NT2/D1 (cell line): ENCODE measurements at regions not wholly inside any gene's neighbourhood (a gene's known extent, or its start where the extent isn't known, plus 50 kb on each side); places are given as distances from the start of the nearest gene placed in this dataset.

ENCODE experiments used
- DNase-seq: peaks from one replicate; pipeline ENCODE4 v3.0.0-alpha.2; 2011; ENCODE audit warnings: low read depth, low spot score
- H3K27me3 ChIP-seq: 2 replicates; pipeline ENCODE4 v1.6.0; 2011; ENCODE audit warnings: mild to moderate bottlenecking; ENCODE audit not compliant: insufficient read length, insufficient read depth
- H3K36me3 ChIP-seq: 2 replicates; pipeline ENCODE4 v1.6.1; 2011; ENCODE audit warnings: mild to moderate bottlenecking, low read length, mixed read lengths; ENCODE audit not compliant: insufficient read depth, insufficient read length
- H3K4me1 ChIP-seq: 2 replicates; pipeline ENCODE4 v1.5.1; 2011; ENCODE audit not compliant: insufficient read depth, insufficient read length
- H3K4me3 ChIP-seq: 2 replicates; pipeline ENCODE4 v1.5.1; 2011; ENCODE audit warnings: low read depth; ENCODE audit not compliant: insufficient read length
- H3K9ac ChIP-seq: 2 replicates; pipeline ENCODE4 v1.6.0; 2011; ENCODE audit warnings: low read depth; ENCODE audit not compliant: insufficient read length
- H3K9me3 ChIP-seq: 2 replicates; pipeline ENCODE4 v1.5.1; 2011; ENCODE audit warnings: mild to moderate bottlenecking, low read length; ENCODE audit not compliant: insufficient read depth
- SUZ12 ChIP-seq: IDR thresholded peaks from 2 replicates; pipeline ENCODE4 v1.6.1; 2011; ENCODE audit not compliant: insufficient read length, insufficient read depth; ENCODE audit errors: extremely low read depth
- YY1 ChIP-seq: IDR thresholded peaks from 2 replicates; pipeline ENCODE4 v1.6.1; 2011; ENCODE audit not compliant: insufficient read length, insufficient read depth
- ZNF274 ChIP-seq: IDR thresholded peaks from 2 replicates; pipeline ENCODE4 v1.6.1; 2011; ENCODE audit warnings: mild to moderate bottlenecking, low read depth, low read length

GRCh38 chr2:71877636-71878035 lies 270.0 kb downstream of the CYP26B1 start:
- H3K4me1 ChIP-seq: peaks cover 2% of the 10 kb centered on the region
- H3K4me3 ChIP-seq: no peak overlapping the region
- DNase-seq: no peak
- H3K27me3 ChIP-seq: no peaks in the 10 kb centered on the region
- no peak overlapping the region for H3K9ac ChIP-seq
- H3K36me3 ChIP-seq: no peaks in the 10 kb centered on the region
- H3K9me3 ChIP-seq: no peaks in the 10 kb centered on the region
- TF ChIP-seq YY1 (no peak), ZNF274 (no peak), SUZ12 (no peak)

GRCh38 chr2:71876542-71877451 lies 270.9 kb downstream of the CYP26B1 start:
- peaks cover 2% of the 10 kb centered on the region for H3K4me1 ChIP-seq
- DNase-seq: no peak
- no peaks in the 10 kb centered on the region for H3K36me3 ChIP-seq
- no peak overlapping the region for H3K4me3 ChIP-seq
- no peaks in the 10 kb centered on the region for H3K9me3 ChIP-seq
- no peaks in the 10 kb centered on the region for H3K27me3 ChIP-seq
- TF ChIP-seq YY1: no peak
- TF ChIP-seq SUZ12: no peak
- no peak for TF ChIP-seq ZNF274
- no peak overlapping the region for H3K9ac ChIP-seq

GRCh38 chr2:71872466-71873051 lies 275.1 kb downstream of the CYP26B1 start:
- no peak for TF ChIP-seq YY1
- no peak for TF ChIP-seq SUZ12
- no peak for TF ChIP-seq ZNF274
- no peak for DNase-seq
- no peaks in the 10 kb centered on the region for H3K9me3 ChIP-seq
- H3K9ac ChIP-seq: no peak overlapping the region
- no peak overlapping the region for H3K4me3 ChIP-seq
- H3K36me3 ChIP-seq: no peaks in the 10 kb centered on the region
- no peaks in the 10 kb centered on the region for H3K4me1 ChIP-seq
- H3K27me3 ChIP-seq: peaks cover 7% of the 10 kb centered on the region

GRCh38 chr2:71865391-71865965 lies 282.2 kb downstream of the CYP26B1 start:
- H3K9me3 ChIP-seq: no peaks in the 10 kb centered on the region
- peaks cover 7% of the 10 kb centered on the region for H3K27me3 ChIP-seq
- H3K36me3 ChIP-seq: no peaks in the 10 kb centered on the region
- H3K4me3 ChIP-seq: no peak overlapping the region
- no peak for DNase-seq
- TF ChIP-seq SUZ12: no peak
- no peak for TF ChIP-seq YY1
- no peak for TF ChIP-seq ZNF274
- H3K4me1 ChIP-seq: no peaks in the 10 kb centered on the region
- no peak overlapping the region for H3K9ac ChIP-seq

GRCh38 chr2:71864085-71864484 lies 283.6 kb downstream of the CYP26B1 start:
- Histone ChIP-seq H3K9me3 (no peaks in the 10 kb centered on the region), H3K4me3 (no peak overlapping the region), H3K36me3 (no peaks in the 10 kb centered on the region), H3K27me3 (no peaks in the 10 kb centered on the region), H3K9ac (no peak overlapping the region), H3K4me1 (no peaks in the 10 kb centered on the region)
- DNase-seq: no peak
- TF ChIP-seq YY1 (no peak), SUZ12 (no peak), ZNF274 (no peak)

- Histone ChIP-seq H3K9me3 (no peaks in the 10 kb centered on the region), H3K4me1 (no peaks in the 10 kb centered on the region), H3K9ac (no peak overlapping the region), H3K36me3 (no peaks in the 10 kb centered on the region), H3K27me3 (no peaks in the 10 kb centered on the region), H3K4me3 (no peak overlapping the region)
- TF ChIP-seq ZNF274 (no peak), YY1 (no peak), SUZ12 (no peak)
- no peak for DNase-seq
Measured at GRCh38 chr2:71863396-71863795, 284.3 kb downstream of the CYP26B1 start.

- Histone ChIP-seq H3K27me3 (no peaks in the 10 kb centered on the region), H3K36me3 (no peaks in the 10 kb centered on the region), H3K9ac (no peak overlapping the region), H3K4me1 (no peaks in the 10 kb centered on the region), H3K4me3 (no peak overlapping the region), H3K9me3 (no peaks in the 10 kb centered on the region)
- DNase-seq: no peak
- TF ChIP-seq SUZ12 (no peak), YY1 (no peak), ZNF274 (no peak)
Measured at GRCh38 chr2:71862921-71863320, 284.7 kb downstream of the CYP26B1 start.
